Heart left ventricle (tissue), 16 donors: ENCODE measurements at regions not wholly inside any gene's neighbourhood (a gene's known extent, or its start where the extent isn't known, plus 50 kb on each side); places are given as distances from the start of the nearest gene placed in this dataset.

ENCODE experiments used
- ATAC-seq, 4 donors: fragments of 200-7000 bp; cut with Tn5 transposase; one replicate each; pipeline ENCODE4 v1.9.1; 2020 to 2022; ENCODE audit warnings: moderate library complexity in 4 of 4, mild to moderate bottlenecking in 3 of 4, moderate number of reproducible peaks in 1 of 4
- DNase-seq, 5 donors: peaks; one replicate each; pipeline ENCODE4 v3.0.0-alpha.2; 2020
- H3K27ac ChIP-seq, 12 donors: fragments of 200-600 bp; sonication (generic) in 4 of 12; one replicate each; pipeline versions ENCODE4 v1.5.0 to v1.8.0; 2016 to 2022; ENCODE audit warnings: mild to moderate bottlenecking in 2 of 12
- H3K27me3 ChIP-seq, 9 donors: fragments of 200-600 bp; sonication (generic) in 2 of 9; one replicate each; pipeline versions ENCODE4 v1.5.1 to v1.8.0; 2016 to 2022; ENCODE audit warnings: mild to moderate bottlenecking in 3 of 9
- H3K36me3 ChIP-seq, 9 donors: fragments of 200-600 bp; sonication (generic) in 2 of 9; one replicate each; pipeline versions ENCODE4 v1.5.0 to v1.8.0; 2018 to 2022; ENCODE audit warnings: mild to moderate bottlenecking in 2 of 9
- H3K4me1 ChIP-seq, 12 donors: fragments of 200-600 bp; sonication (generic) in 4 of 12; one replicate each; pipeline versions ENCODE4 v1.5.0 to v1.8.0; 2016 to 2022; ENCODE audit warnings: mild to moderate bottlenecking in 3 of 12
- H3K4me3 ChIP-seq, 12 donors: fragments of 200-600 bp; sonication (generic) in 4 of 12; one replicate each; pipeline versions ENCODE4 v1.5.0 to v1.8.0; 2017 to 2022; ENCODE audit warnings: mild to moderate bottlenecking in 9 of 12, moderate library complexity in 4 of 12
- H3K9me3 ChIP-seq, 12 donors: fragments of 200-600 bp; sonication (generic) in 4 of 12; one replicate each; pipeline versions ENCODE4 v1.5.0 to v1.8.0; 2016 to 2022; ENCODE audit warnings: mild to moderate bottlenecking in 1 of 12
- CTCF ChIP-seq, 12 donors: fragments of 200-600 bp; sonication (generic) in 4 of 12; IDR thresholded peaks; one replicate each; pipeline versions ENCODE4 v1.5.0 to v1.8.0; 2018 to 2022; ENCODE audit warnings: antibody characterized with exemption in 12 of 12, mild to moderate bottlenecking in 5 of 12
- POLR2A ChIP-seq, 2 donors: fragments of 450-650 bp; IDR thresholded peaks; one replicate each; pipeline ENCODE4 v1.6.1; 2017; ENCODE audit warnings: antibody characterized with exemption in 2 of 2, mild to moderate bottlenecking in 2 of 2, moderate library complexity in 2 of 2
- whole genome bisulfite sequencing, 4 donors: extraction: QIAGEN DNeasy Blood & Tissue Kit in 2 of 4; methylation state at CpG; one replicate each; pipeline versions ENCODE4 v1.1.5 to v1.1.7; 2013 to 2018; 5-methylcytosine and 5-hydroxymethylcytosine counted together
- intact Hi-C, 10 donors: fragments of 100-400 bp; cut with DNase I; formaldehyde crosslinking; loops; one replicate each; pipeline versions ENCODE4 v1.11.1 to v1.14.2; 2022
- donor health status: ischemic (EF 13 %, LVEDD 7.1; RV severe dilation, severe dysfunction).
- donor health status: healthy with polysubstance abuse.
- donor health status: DM: no; HTN: yes; CAD: no.
- donor health status: DM: no; HTN: no; CAD: no.
- donor health status: ischemic (EF 25% LVEDD 6.9; RV normal size, moderate dysfunction).
- donor health status: ischemic (EF 25% LVEDD 5.7; RV mildly dilated, moderate dysfunction).
- donor health status: healthy.
- donor health status: DM: yes; HTN: yes; CAD: no.
- donor health status: ischemic (EF 35%, LVEDD 5.7; RV mildly dilated, moderate dysfunction).
- donor health status: nonischemic (EF 11% LVEDD 7.7; RV severe dilation, severe dysfunction).
- donor health status: DM: yes; HTN: yes; CAD: no.
- donor health status: PGD.
- donor health status: ischemic (EF 29% LVEDD 5.4; RV normal size, mild dysfunction).
- donor health status: nonischemic (EF 23%, LVEDD 6.1; RV moderate dilation, normal function).

- no peak overlapping the region for H3K4me3 ChIP-seq
- TF ChIP-seq POLR2A (IDR thresholded peaks at IDR 0.05), result no peak
- TF ChIP-seq CTCF (IDR thresholded peaks at IDR 0.05), result no peak
- peak in 1 of 4 donors; percentile 11 for ATAC-seq
- H3K27ac ChIP-seq, result peak overlapping the region in 1 of 12 donors; percentile 27
- intact Hi-C loops, result no loop called here
- DNase-seq, result peak in 2 of 5 donors; percentile 70 to 74
- H3K36me3 ChIP-seq, result no peaks in the 10 kb centered on the region
- no peaks in the 10 kb centered on the region for H3K27me3 ChIP-seq
- WGBS, 4 donors, result 77 to 87% (median 85%) methylated on average over 10 to 13 of the region's 13 CpGs
- peaks cover 0 to 31% (median 10%) of the 10 kb centered on the region in 12 donors for H3K4me1 ChIP-seq
- H3K9me3 ChIP-seq, result peaks cover 0 to 6% (median 0%) of the 10 kb centered on the region in 12 donors
Observed at GRCh38 chr9:89747596-89747995, 142.8 kb downstream of the GADD45G start.

- no peak overlapping the region for H3K4me3 ChIP-seq
- TF ChIP-seq POLR2A (IDR thresholded peaks at IDR 0.05), result no peak
- no peak for TF ChIP-seq CTCF (IDR thresholded peaks at IDR 0.05)
- peaks cover 0 to 31% (median 8%) of the 10 kb centered on the region in 12 donors for H3K4me1 ChIP-seq
- H3K27me3 ChIP-seq, result no peaks in the 10 kb centered on the region
- WGBS, 4 donors, result 60 to 68% (median 63%) methylated on average over 6 of the region's 6 CpGs
- H3K27ac ChIP-seq, result no peak overlapping the region
- ATAC-seq (no peak), DNase-seq (no peak)
- no peaks in the 10 kb centered on the region for H3K36me3 ChIP-seq
- intact Hi-C loops, result no loop called here
- H3K9me3 ChIP-seq, result peaks cover 0 to 6% (median 0%) of the 10 kb centered on the region in 12 donors
Observed at GRCh38 chr9:89748021-89748670, 143.3 kb downstream of the GADD45G start.

- TF ChIP-seq CTCF (IDR thresholded peaks at IDR 0.05), result no peak
- no peak for TF ChIP-seq POLR2A (IDR thresholded peaks at IDR 0.05)
- intact Hi-C loops, result no loop called here
- no peak overlapping the region for H3K4me3 ChIP-seq
- peaks cover 0 to 6% (median 0%) of the 10 kb centered on the region in 12 donors for H3K9me3 ChIP-seq
- no peaks in the 10 kb centered on the region for H3K36me3 ChIP-seq
- no peak overlapping the region for H3K27ac ChIP-seq
- H3K4me1 ChIP-seq, result peaks cover 0 to 28% (median 5%) of the 10 kb centered on the region in 12 donors
- DNase-seq, result no peak
- H3K27me3 ChIP-seq, result no peaks in the 10 kb centered on the region
- WGBS, 4 donors, result 82 to 89% (median 84%) methylated on average over 6 of the region's 6 CpGs
- ATAC-seq, result no peak
Observed at GRCh38 chr9:89748831-89749499, 144.2 kb downstream of the GADD45G start.

GRCh38 chr9:89749500-89750116, 144.8 kb downstream of the GADD45G start:
- ATAC-seq (peak in 1 of 4 donors; percentile 5), DNase-seq (no peak)
- intact Hi-C loops, result loop anchor here in 6 of 10 donors (10.0 kb wide), 4 partner anchors 125 to 345 kb away; partner anchors contain the start of gene GADD45G (in 1 of the 6)
- peaks cover 0 to 28% (median 5%) of the 10 kb centered on the region in 12 donors for H3K4me1 ChIP-seq
- 74 to 96% (median 87%) methylated on average over 3 of the region's 3 CpGs for WGBS, 4 donors
- no peak overlapping the region for H3K4me3 ChIP-seq
- no peak for TF ChIP-seq POLR2A (IDR thresholded peaks at IDR 0.05)
- TF ChIP-seq CTCF (IDR thresholded peaks at IDR 0.05), result no peak
- no peaks in the 10 kb centered on the region for H3K27me3 ChIP-seq
- peaks cover 0 to 6% (median 0%) of the 10 kb centered on the region in 12 donors for H3K9me3 ChIP-seq
- H3K36me3 ChIP-seq, result no peaks in the 10 kb centered on the region
- no peak overlapping the region for H3K27ac ChIP-seq
